ENCODE measurements at regions not wholly inside any gene's neighbourhood (a gene's known extent, or its start where the extent isn't known, plus 50 kb on each side); places are given as distances from the start of the nearest gene placed in this dataset.

DNA sequence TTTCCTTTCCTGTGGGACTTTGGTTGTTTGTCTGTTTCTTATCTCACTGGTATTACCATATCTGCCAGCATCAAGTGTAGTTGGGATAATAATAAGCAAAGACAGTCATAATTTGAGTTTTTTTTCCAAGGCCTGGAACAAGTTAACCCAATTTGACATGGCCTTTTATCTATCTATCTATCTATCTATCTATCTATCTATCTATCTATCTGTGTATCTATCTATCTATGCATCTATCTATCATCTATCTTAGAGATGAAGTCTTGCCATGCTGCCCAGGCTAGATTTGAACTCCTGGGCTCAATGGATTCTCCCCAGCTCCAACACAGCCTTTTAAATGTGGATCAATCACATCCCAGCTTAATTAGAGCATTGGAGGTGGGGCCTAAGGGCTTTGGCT is 174.1 kb upstream of the CSF3R start:
- no peaks in the 10 kb centered on the region for H3K36me3 ChIP-seq (ENCODE audit: control insufficient read depth in 2 of 4, insufficient read depth in 4 of 4, low read length in 3 of 4)
- H2BK20ac ChIP-seq (ENCODE audit: low read length) = no peak overlapping the region
- H3K23ac ChIP-seq (ENCODE audit: insufficient read length) = no peak overlapping the region
- FAIRE-seq (no peak), DNase-seq (ENCODE audit: low read depth in 1 of 2, low spot score in 2 of 2) (no peak)
- H3K4me1 ChIP-seq (replicated peaks in 1 of 4; ENCODE audit: control insufficient read depth in 3 of 4, insufficient read depth in 4 of 4, low read length in 3 of 4) = no peaks in the 10 kb centered on the region; a peak in 1 of 7 replicates
- no peak overlapping the region for H3K56ac ChIP-seq (replicated peaks; ENCODE audit: insufficient read length, low read depth, low read length)
- H4K20me1 ChIP-seq (replicated peaks in 1 of 2; ENCODE audit: control insufficient read depth in 1 of 2, insufficient read depth in 2 of 2, low read length in 2 of 2) = no peaks in the 10 kb centered on the region
- H3K4ac ChIP-seq (replicated peaks; ENCODE audit: insufficient read length, low read depth, low read length) = no peak overlapping the region
- H4K8ac ChIP-seq (ENCODE audit: extremely low read depth, insufficient read depth, low read length) = no peak overlapping the region
- H2BK12ac ChIP-seq (ENCODE audit: low read depth, low read length) = no peak overlapping the region
- no peak overlapping the region for H3K14ac ChIP-seq (ENCODE audit: insufficient read length)
- H3K4me3 ChIP-seq (ENCODE audit: extremely low read depth in 1 of 4, insufficient read depth in 2 of 4, low read depth in 3 of 4, low read length in 4 of 4) = no peak overlapping the region
- no peak overlapping the region for H3K27ac ChIP-seq (ENCODE audit: low read depth, low read length)
- ChIA-PET CTCF (ENCODE audit: partially characterized antibody) (interaction anchor here (0.6 to 19.8 kb wide), 4 partner anchors 11 to 313 kb away, joined by 3 to 303 read pairs (median 4); no protein-coding TSS in a partner anchor), POLR2A (ENCODE audit: partially characterized antibody) (no interaction called here)
- H3K23me2 ChIP-seq (ENCODE audit: low read depth, low read length) = no peaks in the 10 kb centered on the region
- H3K9me3 ChIP-seq (ENCODE audit: insufficient read depth in 2 of 2, low read depth in 1 of 2, low read length in 1 of 2) = no peaks in the 10 kb centered on the region
- H3K18ac ChIP-seq (ENCODE audit: extremely low read depth, low read length) = no peak overlapping the region
- no peak overlapping the region for H2BK15ac ChIP-seq (ENCODE audit: low read length)
- no peak overlapping the region for H2AK5ac ChIP-seq (ENCODE audit: low read depth, low read length)
- no peaks in the 10 kb centered on the region for H3K79me2 ChIP-seq (ENCODE audit: control insufficient read depth in 1 of 2, insufficient read depth in 2 of 2, low read length in 2 of 2)
- no peaks in the 10 kb centered on the region; a peak in 3 of 7 replicates for H3K27me3 ChIP-seq (replicated peaks in 1 of 4; ENCODE audit: control insufficient read depth in 3 of 4, extremely low read depth in 1 of 4, insufficient read depth in 3 of 4, low read length in 3 of 4)
- H4K91ac ChIP-seq (replicated peaks; ENCODE audit: insufficient read length, low read length) = no peak overlapping the region
- H3K4me2 ChIP-seq (ENCODE audit: insufficient read depth in 1 of 2, low read depth in 2 of 2, low read length in 2 of 2) = no peak overlapping the region
- no peak overlapping the region for H2BK5ac ChIP-seq (ENCODE audit: low read depth, low read length)
- no peaks in the 10 kb centered on the region for H3K79me1 ChIP-seq (ENCODE audit: low read depth, low read length)
- no peak overlapping the region for H4K5ac ChIP-seq (ENCODE audit: insufficient read length, low read depth, low read length)
- H3K9ac ChIP-seq (replicated peaks in 1 of 4; ENCODE audit: extremely low read depth in 1 of 4, low read depth in 3 of 4, low read length in 3 of 4) = no peak overlapping the region
- no peak overlapping the region for H2BK120ac ChIP-seq (replicated peaks; ENCODE audit: low read depth, low read length)
- no peak overlapping the region for H2AFZ ChIP-seq (ENCODE audit: low read length)
- TF ChIP-seq SIX5 (IDR thresholded peaks at IDR 0.05; ENCODE audit: low read depth, low read length) (no peak), CBX5 (IDR thresholded peaks at IDR 0.05; ENCODE audit: low read depth, low read length) (no peak), SAP30 (IDR thresholded peaks at IDR 0.05; ENCODE audit: insufficient read depth, insufficient replicate concordance, low read length) (no peak), FOSL1 (IDR thresholded peaks at IDR 0.05; ENCODE audit: insufficient read depth, low read depth, low read length) (no peak), CHD1 (IDR thresholded peaks at IDR 0.05; ENCODE audit: low read depth, low read length) (no peak), EZH2 (IDR thresholded peaks at IDR 0.05; ENCODE audit: low read depth, low read length, severe bottlenecking) (no peak), BACH1 (IDR thresholded peaks at IDR 0.05; ENCODE audit: low read length) (no peak), GABPA (IDR thresholded peaks at IDR 0.05; ENCODE audit: borderline replicate concordance, insufficient read depth, low read length) (no peak), NANOG (IDR thresholded peaks at IDR 0.05; ENCODE audit: insufficient read depth, low read depth, low read length, poor library complexity, severe bottlenecking) (no peak), ASH2L (IDR thresholded peaks at IDR 0.05; ENCODE audit: low read length) (no peak), KDM1A (IDR thresholded peaks at IDR 0.05; ENCODE audit: borderline replicate concordance, low read length) (no peak)
- TF ChIP-seq, protein P1, sequence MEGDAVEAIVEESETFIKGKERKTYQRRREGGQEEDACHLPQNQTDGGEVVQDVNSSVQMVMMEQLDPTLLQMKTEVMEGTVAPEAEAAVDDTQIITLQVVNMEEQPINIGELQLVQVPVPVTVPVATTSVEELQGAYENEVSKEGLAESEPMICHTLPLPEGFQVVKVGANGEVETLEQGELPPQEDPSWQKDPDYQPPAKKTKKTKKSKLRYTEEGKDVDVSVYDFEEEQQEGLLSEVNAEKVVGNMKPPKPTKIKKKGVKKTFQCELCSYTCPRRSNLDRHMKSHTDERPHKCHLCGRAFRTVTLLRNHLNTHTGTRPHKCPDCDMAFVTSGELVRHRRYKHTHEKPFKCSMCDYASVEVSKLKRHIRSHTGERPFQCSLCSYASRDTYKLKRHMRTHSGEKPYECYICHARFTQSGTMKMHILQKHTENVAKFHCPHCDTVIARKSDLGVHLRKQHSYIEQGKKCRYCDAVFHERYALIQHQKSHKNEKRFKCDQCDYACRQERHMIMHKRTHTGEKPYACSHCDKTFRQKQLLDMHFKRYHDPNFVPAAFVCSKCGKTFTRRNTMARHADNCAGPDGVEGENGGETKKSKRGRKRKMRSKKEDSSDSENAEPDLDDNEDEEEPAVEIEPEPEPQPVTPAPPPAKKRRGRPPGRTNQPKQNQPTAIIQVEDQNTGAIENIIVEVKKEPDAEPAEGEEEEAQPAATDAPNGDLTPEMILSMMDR (IDR thresholded peaks at IDR 0.05; ENCODE audit: control extremely low read depth in 1 of 3, insufficient read depth in 1 of 3, low read depth in 1 of 3, low read length in 3 of 3) = no peak

Measured in H1 (cell line).